K562 (cell line): ENCODE measurements at regions not wholly inside any gene's neighbourhood (a gene's known extent, or its start where the extent isn't known, plus 50 kb on each side); places are given as distances from the start of the nearest gene placed in this dataset.

ENCODE experiments used
- ASH1L ChIP-seq: fragments of 450-650 bp; IDR thresholded peaks from 2 replicates; pipeline ENCODE4 v1.6.1; 2018; ENCODE audit warnings: borderline replicate concordance, mild to moderate bottlenecking, low read depth; ENCODE audit not compliant: partially characterized antibody
- KDM1A ChIP-seq, 2 experiments: fragments of 450-650 bp; IDR thresholded peaks; 2 replicates each; pipeline ENCODE4 v1.6.1; 2016; ENCODE audit warnings: mild to moderate bottlenecking in 2 of 2
- SMAD3 ChIP-seq: fragments of 450-650 bp; formaldehyde crosslinking; conservative IDR thresholded peaks from 2 replicates; pipeline ENCODE4 v1.4.0; 2020; ENCODE audit warnings: mild to moderate bottlenecking
- ZNF407 ChIP-seq: fragments of 450-650 bp; IDR thresholded peaks from 2 replicates; pipeline ENCODE4 v1.6.1; 2016; ENCODE audit warnings: low read depth

GRCh38 chr13:33383724-33384577 lies 98.4 kb upstream of the STARD13 start (continued):
- TF ChIP-seq ZNF407: no peak
- no peak for TF ChIP-seq ASH1L
- no peak for TF ChIP-seq SMAD3 (CRISPR knock-in tag)
- no peak for TF ChIP-seq KDM1A (IDR thresholded peaks at IDR 0.05)
- TF ChIP-seq, all 486 proteins: peak for 0
